HEK293T (cell line): ENCODE measurements at regions not wholly inside any gene's neighbourhood (a gene's known extent, or its start where the extent isn't known, plus 50 kb on each side); places are given as distances from the start of the nearest gene placed in this dataset.

ENCODE experiments used
- CTCF ChIA-PET: fragments of 350-600 bp; formaldehyde crosslinking; extraction: SDS; loops from one replicate; lab custom pipeline; 2021; ENCODE audit warnings: antibody characterized with exemption, inconsistent platforms; lab: Yijun Ruan, JAX
- POLR2A ChIA-PET: fragments of 350-600 bp; formaldehyde crosslinking; extraction: SDS; loops from one replicate; lab custom pipeline; 2020; ENCODE audit warnings: antibody characterized with exemption, inconsistent platforms; lab: Yijun Ruan, JAX
- DNase-seq: peaks from one replicate; pipeline ENCODE4 v3.0.0; 2012; ENCODE audit warnings: mixed read lengths; ENCODE audit errors: extremely low spot score
- ARNT ChIP-seq: fragments of 450-650 bp; IDR thresholded peaks from 2 replicates; pipeline ENCODE4 v1.6.1; 2017; ENCODE audit warnings: mild to moderate bottlenecking
- BHLHE40 ChIP-seq: fragments of 450-650 bp; IDR thresholded peaks from 2 replicates; pipeline ENCODE4 v1.6.1; 2016; ENCODE audit warnings: mild to moderate bottlenecking, moderate library complexity, borderline replicate concordance
- CTBP1 ChIP-seq: fragments of 450-650 bp; IDR thresholded peaks from 2 replicates; pipeline ENCODE4 v1.6.1; 2016; ENCODE audit warnings: borderline replicate concordance
- ELF4 ChIP-seq: fragments of 450-650 bp; IDR thresholded peaks from 2 replicates; pipeline ENCODE4 v1.6.1; 2017; ENCODE audit warnings: antibody characterized with exemption
- FOXA1 ChIP-seq: fragments of 450-650 bp; IDR thresholded peaks from 2 replicates; pipeline ENCODE4 v1.6.1; 2016; ENCODE audit warnings: mild to moderate bottlenecking
- FOXK2 ChIP-seq: fragments of 450-650 bp; IDR thresholded peaks from 2 replicates; pipeline ENCODE4 v1.6.1; 2016; ENCODE audit warnings: mild to moderate bottlenecking
- FOXM1 ChIP-seq: fragments of 450-650 bp; IDR thresholded peaks from 2 replicates; pipeline ENCODE4 v1.6.1; 2017; ENCODE audit warnings: mild to moderate bottlenecking, borderline replicate concordance
- HDGF ChIP-seq: fragments of 450-650 bp; IDR thresholded peaks from 2 replicates; pipeline ENCODE4 v1.6.1; 2017; ENCODE audit warnings: antibody characterized with exemption, borderline replicate concordance
- L3MBTL2 ChIP-seq: fragments of 450-650 bp; conservative IDR thresholded peaks from 2 replicates; pipeline ENCODE4 v1.6.1; 2016; ENCODE audit warnings: mild to moderate bottlenecking
- LEF1 ChIP-seq: fragments of 450-650 bp; IDR thresholded peaks from 2 replicates; pipeline ENCODE4 v1.6.1; 2017; ENCODE audit warnings: mild to moderate bottlenecking, borderline replicate concordance
- NFRKB ChIP-seq: fragments of 450-650 bp; IDR thresholded peaks from 2 replicates; pipeline ENCODE4 v1.6.1; 2016; ENCODE audit warnings: mild to moderate bottlenecking, moderate library complexity
- PKNOX1 ChIP-seq: fragments of 450-650 bp; IDR thresholded peaks from 2 replicates; pipeline ENCODE4 v1.6.1; 2016
- SP1 ChIP-seq: fragments of 450-650 bp; IDR thresholded peaks from 2 replicates; pipeline ENCODE4 v1.6.1; 2017
- SUZ12 ChIP-seq: fragments of 450-650 bp; IDR thresholded peaks from 2 replicates; pipeline ENCODE4 v1.6.1; 2016; ENCODE audit warnings: mild to moderate bottlenecking
- TARDBP ChIP-seq: fragments of 450-650 bp; IDR thresholded peaks from 2 replicates; pipeline ENCODE4 v1.6.1; 2016
- ZNF384 ChIP-seq: fragments of 450-650 bp; IDR thresholded peaks from 2 replicates; pipeline ENCODE4 v1.6.1; 2016

- POLR2A ChIA-PET, result no interaction called here
- no peak for DNase-seq
- TF ChIP-seq HDGF (no peak), PKNOX1 (no peak), BHLHE40 (no peak), ELF4 (no peak), LEF1 (no peak), ARNT (no peak), NFRKB (no peak), FOXA1 (no peak), FOXM1 (no peak), TARDBP (no peak)
- CTCF ChIA-PET, result no interaction called here
Observed at GRCh38 chr14:89572596-89573398, 155.8 kb upstream of the FOXN3 start.

DNA sequence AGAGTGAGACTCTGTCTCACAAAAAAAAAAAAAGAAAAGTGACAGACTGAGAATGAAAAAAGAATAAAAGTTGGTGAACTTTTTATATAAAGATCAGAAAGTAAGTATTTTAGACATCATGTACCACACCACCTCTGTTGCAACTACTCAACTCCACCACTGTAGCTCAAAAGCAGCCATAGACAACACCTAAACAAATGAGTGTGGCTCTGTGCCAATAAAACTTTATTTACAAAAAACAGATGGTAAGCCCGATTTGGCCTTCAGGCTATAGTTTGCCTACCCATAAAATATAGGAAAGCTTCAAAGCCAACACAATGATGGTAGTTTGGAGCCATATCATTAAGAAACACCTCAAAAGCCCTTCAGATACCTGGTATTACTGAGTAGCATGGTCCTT, 154.5 kb upstream of the FOXN3 start:
- CTCF ChIA-PET, result no interaction called here
- no peak for TF ChIP-seq BHLHE40
- no peak for TF ChIP-seq SUZ12
- no peak for TF ChIP-seq CTBP1
- no peak for TF ChIP-seq ARNT
- TF ChIP-seq L3MBTL2, result no peak
- no peak for TF ChIP-seq NFRKB
- TF ChIP-seq LEF1, result no peak
- TF ChIP-seq HDGF, result no peak
- no peak for TF ChIP-seq SP1
- TF ChIP-seq FOXK2, result no peak
- no peak for TF ChIP-seq ZNF384
- TF ChIP-seq TARDBP, result no peak
- no peak for TF ChIP-seq FOXM1
- no peak for DNase-seq
- POLR2A ChIA-PET, result no interaction called here

GRCh38 chr14:89566644-89567415, 149.8 kb upstream of the FOXN3 start:
- CTCF ChIA-PET, result no interaction called here
- POLR2A ChIA-PET, result no interaction called here

DNA sequence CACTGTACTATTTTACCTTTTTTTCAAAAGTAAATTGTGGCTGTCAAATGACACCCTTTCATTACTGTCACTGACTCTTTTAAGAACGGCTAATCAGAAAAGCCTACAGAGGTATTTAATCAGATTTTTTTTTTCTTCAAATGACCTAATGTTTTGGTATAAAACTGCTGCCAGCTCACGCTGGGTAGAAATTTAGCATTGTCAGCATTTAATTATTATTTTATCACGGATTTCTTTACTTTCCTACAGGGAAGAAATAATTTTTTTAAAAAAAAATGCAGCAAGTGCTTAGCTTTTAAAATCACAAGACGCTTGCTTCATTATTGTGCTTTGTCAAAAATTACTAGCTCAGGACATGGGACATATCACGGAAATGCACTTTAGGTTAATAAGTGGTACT, 149.1 kb upstream of the FOXN3 start:
- DNase-seq, result no peak
- CTCF ChIA-PET, result no interaction called here
- POLR2A ChIA-PET, result no interaction called here
- TF ChIP-seq LEF1 (no peak), TARDBP (no peak)

More at GRCh38 chr14:89566644-89567415, 149.8 kb upstream of the FOXN3 start:
- TF ChIP-seq TARDBP (no peak), ARNT (no peak), HDGF (no peak), CTBP1 (no peak), ZNF384 (no peak), NFRKB (no peak), FOXM1 (no peak), L3MBTL2 (no peak), LEF1 (no peak), FOXK2 (no peak), SUZ12 (no peak), SP1 (no peak), ELF4 (no peak)
- DNase-seq, result no peak

GRCh38 chr14:89565607-89566006, 148.6 kb upstream of the FOXN3 start:
- ChIA-PET POLR2A (no interaction called here), CTCF (no interaction called here)
- DNase-seq, result no peak
- no peak for TF ChIP-seq HDGF
- no peak for TF ChIP-seq CTBP1
- TF ChIP-seq TARDBP, result no peak
- no peak for TF ChIP-seq FOXM1
- no peak for TF ChIP-seq SUZ12
- no peak for TF ChIP-seq SP1
- TF ChIP-seq FOXK2, result no peak
- TF ChIP-seq NFRKB, result no peak
- no peak for TF ChIP-seq FOXA1
- no peak for TF ChIP-seq L3MBTL2
- no peak for TF ChIP-seq LEF1
- no peak for TF ChIP-seq ARNT
- no peak for TF ChIP-seq BHLHE40
- TF ChIP-seq ELF4, result no peak
- TF ChIP-seq ZNF384, result no peak
- TF ChIP-seq PKNOX1, result no peak

- ChIA-PET CTCF (interaction anchor here (0.6 kb wide), 1 partner anchor 17 kb away, joined by 5 read pairs; no protein-coding TSS in a partner anchor), POLR2A (interaction anchor here (1.2 kb wide), 1 partner anchor 553 kb away, joined by 4 read pairs; no protein-coding TSS in a partner anchor)
- TF ChIP-seq PKNOX1, result no peak
- no peak for TF ChIP-seq ELF4
- no peak for TF ChIP-seq ARNT
- TF ChIP-seq HDGF, result no peak
- no peak for TF ChIP-seq FOXM1
- TF ChIP-seq LEF1, result no peak
- TF ChIP-seq NFRKB, result no peak
- TF ChIP-seq L3MBTL2, result no peak
- TF ChIP-seq CTBP1, result no peak
- no peak for TF ChIP-seq SUZ12
- TF ChIP-seq BHLHE40, result no peak
- TF ChIP-seq FOXA1, result no peak
- TF ChIP-seq TARDBP, result no peak
- no peak for TF ChIP-seq SP1
- no peak for TF ChIP-seq ZNF384
- no peak for DNase-seq
Observed at GRCh38 chr14:89564989-89565388, 148.0 kb upstream of the FOXN3 start.
